GM19043 (cell line): ENCODE measurements at regions not wholly inside any gene's neighbourhood (a gene's known extent, or its start where the extent isn't known, plus 50 kb on each side); places are given as distances from the start of the nearest gene placed in this dataset.
"Not testable (repeated sequence)": the region's sequence is repeated elsewhere in the genome, so short reads cannot be mapped to it uniquely, and the experiment has no call there.

ENCODE experiments used
- ATAC-seq: cut with Tn5 transposase; IDR thresholded peaks from one replicate; pipeline ENCODE4 v1.9.1; 2021; ENCODE audit warnings: low read depth; ENCODE audit not compliant: unreplicated experiment

GRCh38 chr13:55582294-55582693, 1558.4 kb upstream of the PRR20A start:
- ATAC-seq = not testable (repeated sequence)

- no peak for ATAC-seq
Observed at GRCh38 chr13:55583953-55584593, 1556.6 kb upstream of the PRR20A start.

DNA sequence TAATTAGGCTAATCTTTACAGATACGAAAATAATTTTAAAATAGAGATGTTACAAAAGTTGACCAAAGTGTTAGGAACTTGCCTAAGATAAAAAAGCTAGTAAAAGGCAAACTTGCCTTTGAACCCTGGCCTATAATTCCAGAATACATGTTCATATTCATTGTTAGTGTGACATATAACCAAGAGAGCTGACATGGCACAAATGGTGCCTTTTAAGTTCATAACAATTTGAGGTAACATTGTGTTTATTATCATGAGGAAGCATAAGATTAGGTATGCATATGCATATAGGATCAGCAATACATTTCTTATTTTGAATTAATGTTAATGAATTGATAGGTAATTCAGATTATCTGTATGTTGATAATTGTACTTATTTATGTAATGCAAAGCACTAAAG, 1537.9 kb upstream of the PRR20A start:
- ATAC-seq = no peak

- no peak for ATAC-seq
Observed at GRCh38 chr13:55606045-55606665, 1534.6 kb upstream of the PRR20A start.

DNA sequence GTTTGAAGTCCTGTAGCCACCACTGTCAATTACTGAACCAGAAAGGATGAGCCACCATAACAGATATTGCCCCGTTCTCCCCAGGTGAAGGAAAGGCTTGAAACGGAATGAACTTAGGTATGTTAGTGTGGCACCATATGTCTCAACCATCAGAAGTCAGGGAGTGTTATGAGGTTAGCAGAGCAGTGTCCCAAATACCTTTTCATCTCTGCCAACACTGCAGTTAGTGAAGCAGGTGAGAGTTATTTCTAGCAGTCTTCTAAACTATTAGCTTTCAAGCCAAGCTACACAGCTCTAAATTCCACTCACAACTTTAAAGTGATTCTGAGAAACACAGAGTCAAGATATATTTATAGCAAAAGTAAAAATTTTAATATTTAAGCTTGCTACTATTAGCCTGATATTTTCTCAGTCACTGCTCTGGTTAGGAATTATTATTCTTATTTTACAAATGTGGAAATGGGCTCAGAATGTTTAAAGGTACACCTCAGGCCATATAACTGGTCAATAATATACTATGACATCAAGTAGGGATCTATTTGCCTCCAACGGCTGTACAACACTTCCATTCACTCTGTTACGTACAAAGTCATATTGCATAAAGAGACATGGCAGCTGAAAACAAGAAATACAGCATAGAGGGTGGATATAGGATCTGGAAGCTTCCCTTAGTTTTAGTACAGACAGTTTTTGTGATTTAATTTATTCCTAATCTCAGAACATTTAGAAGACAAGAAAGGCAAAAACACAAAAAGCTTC, 1527.1 kb upstream of the PRR20A start:
- ATAC-seq = no peak

- ATAC-seq = no peak
Observed at GRCh38 chr13:55615081-55615480, 1525.6 kb upstream of the PRR20A start.

GRCh38 chr13:55617241-55617640, 1523.5 kb upstream of the PRR20A start:
- ATAC-seq = no peak

DNA sequence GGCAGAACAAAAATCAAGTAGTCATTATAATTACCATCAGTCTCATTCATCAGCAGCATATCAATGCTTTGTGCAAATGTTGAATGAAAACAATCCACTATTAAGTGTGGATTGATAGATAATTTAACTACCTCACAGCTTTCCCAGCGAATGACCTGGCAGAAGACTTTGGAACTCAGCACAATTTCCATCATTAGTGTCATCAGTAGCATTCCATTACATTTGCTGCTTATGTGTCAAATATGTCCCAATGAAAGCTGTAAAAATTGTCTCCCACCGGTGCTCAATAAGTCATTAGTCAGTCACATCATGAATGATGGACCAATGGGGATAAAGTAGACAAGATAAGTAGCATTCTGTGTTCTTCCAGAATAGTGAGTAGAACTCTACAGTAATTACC, 1513.5 kb upstream of the PRR20A start:
- ATAC-seq = no peak

GRCh38 chr13:55632402-55632801, 1508.3 kb upstream of the PRR20A start:
- no peak for ATAC-seq

- ATAC-seq = no peak
Observed at GRCh38 chr13:55649485-55649884, 1491.2 kb upstream of the PRR20A start.

- no peak for ATAC-seq
Observed at GRCh38 chr13:55652657-55653056, 1488.1 kb upstream of the PRR20A start.

DNA sequence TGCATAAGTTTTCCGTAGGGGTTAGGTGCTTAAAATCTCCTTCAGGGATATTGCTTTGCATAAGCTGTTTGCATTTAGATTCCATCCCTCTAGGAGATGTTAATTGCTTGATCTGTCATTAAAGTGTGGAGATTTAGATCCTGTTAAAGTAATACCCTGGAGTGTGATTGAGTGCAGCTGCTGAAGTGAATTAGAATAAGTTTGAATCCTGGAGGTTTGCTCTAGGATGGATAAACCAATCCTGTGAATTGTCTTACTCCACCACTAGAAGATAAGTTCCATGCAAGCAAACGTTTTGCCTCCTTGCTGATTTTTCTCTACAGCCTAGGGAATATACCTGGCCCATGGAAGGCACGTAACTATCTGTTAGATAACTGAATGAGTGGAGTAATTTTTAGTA, 1487.2 kb upstream of the PRR20A start:
- ATAC-seq = no peak

GRCh38 chr13:55654243-55654642, 1486.5 kb upstream of the PRR20A start:
- ATAC-seq = no peak

DNA sequence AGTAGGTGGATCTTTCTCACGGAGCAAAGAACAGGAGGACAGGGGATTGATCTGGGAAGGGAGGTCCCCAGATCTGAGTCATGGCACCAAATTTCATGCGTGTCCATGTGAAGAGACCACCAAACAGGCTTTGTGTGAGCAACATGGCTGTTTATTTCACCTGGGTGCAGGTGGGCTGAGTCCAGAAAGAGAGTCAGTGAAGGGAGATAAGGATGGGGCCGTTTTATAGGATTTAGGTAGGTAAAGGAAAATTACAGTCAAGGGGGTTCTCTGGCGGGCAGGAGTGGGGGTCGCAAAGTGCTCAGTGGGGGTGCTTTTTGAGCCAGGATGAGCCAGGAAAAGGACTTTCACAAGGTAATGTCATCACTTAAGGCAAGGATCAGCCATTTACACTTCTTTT, 1480.5 kb upstream of the PRR20A start:
- ATAC-seq = not testable (repeated sequence)

- ATAC-seq = no peak
Observed at GRCh38 chr13:55660851-55661250, 1479.9 kb upstream of the PRR20A start.

- ATAC-seq = no peak
Observed at GRCh38 chr13:55661505-55661904, 1479.2 kb upstream of the PRR20A start.

GRCh38 chr13:55664178-55664577, 1476.5 kb upstream of the PRR20A start:
- no peak for ATAC-seq

- ATAC-seq = no peak
Observed at GRCh38 chr13:55669051-55669450, 1471.7 kb upstream of the PRR20A start.

DNA sequence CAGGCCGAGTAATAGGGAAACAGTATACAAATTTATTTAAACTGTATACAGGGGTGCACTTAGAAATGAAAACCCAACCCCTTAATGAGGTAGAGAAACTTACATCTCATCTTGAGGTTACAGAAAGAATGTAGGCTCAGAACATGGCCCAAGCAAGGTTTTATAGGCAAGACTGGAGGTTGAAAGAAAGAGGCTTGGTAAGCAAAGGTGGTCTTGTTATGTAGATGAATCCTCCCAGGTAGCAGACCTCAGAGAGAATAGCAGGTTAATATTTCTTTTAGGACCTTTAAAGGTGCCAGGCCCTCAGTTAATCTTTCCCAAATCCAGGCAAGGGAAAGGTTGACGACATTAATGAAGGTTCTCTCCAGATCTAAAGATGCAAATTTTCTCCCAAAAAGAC, 1466.8 kb upstream of the PRR20A start:
- no peak for ATAC-seq

GRCh38 chr13:55682776-55683175, 1457.9 kb upstream of the PRR20A start:
- ATAC-seq = no peak

GRCh38 chr13:55705526-55705925, 1435.2 kb upstream of the PRR20A start:
- no peak for ATAC-seq

- ATAC-seq = no peak
Observed at GRCh38 chr13:55705971-55706370, 1434.7 kb upstream of the PRR20A start.
